ENCODE measurements at regions not wholly inside any gene's neighbourhood (a gene's known extent, or its start where the extent isn't known, plus 50 kb on each side); places are given as distances from the start of the nearest gene placed in this dataset.

GRCh38 chr1:201774983-201775344 lies 54.0 kb upstream of the IPO9 start (continued):
- TF ChIP-seq SIX5 (IDR thresholded peaks at IDR 0.05; ENCODE audit: low read depth, low read length) (no peak), ATF3 (IDR thresholded peaks at IDR 0.05; ENCODE audit: insufficient read depth, low read depth, low read length) (no peak)

Measured in H1 (cell line).